Cardiac muscle cell (in vitro differentiated cells and primary cell): ENCODE measurements at regions not wholly inside any gene's neighbourhood (a gene's known extent, or its start where the extent isn't known, plus 50 kb on each side); places are given as distances from the start of the nearest gene placed in this dataset.

ENCODE experiments used
- DNase-seq, 2 donors: peaks; one replicate each; pipeline versions ENCODE4 v3.0.0 to v3.0.0-alpha.2; 2010 to 2017; ENCODE audit warnings: low read depth in 1 of 2, low spot score in 1 of 2
- H3K27ac ChIP-seq: fragments of 200-600 bp; sonication (generic); 2 replicates; pipeline ENCODE4 v1.5.1; 2016
- H3K27me3 ChIP-seq: fragments of 200-600 bp; sonication (generic); 2 replicates; pipeline ENCODE4 v1.6.0; 2016; ENCODE audit warnings: control low read depth
- H3K36me3 ChIP-seq: fragments of 200-600 bp; sonication (generic); 2 replicates; pipeline ENCODE4 v1.5.1; 2016; ENCODE audit warnings: control low read depth
- H3K4me1 ChIP-seq: fragments of 200-600 bp; sonication (generic); 2 replicates; pipeline ENCODE4 v1.8.1; 2017; ENCODE audit warnings: low read depth, mild to moderate bottlenecking, mixed run types
- H3K4me3 ChIP-seq: fragments of 200-600 bp; sonication (generic); 2 replicates; pipeline ENCODE4 v1.5.1; 2016; ENCODE audit warnings: mild to moderate bottlenecking
- H3K9me3 ChIP-seq: fragments of 200-600 bp; sonication (generic); 2 replicates; pipeline ENCODE4 v1.5.1; 2017; ENCODE audit warnings: low read depth, mild to moderate bottlenecking, control low read depth
- TF ChIP-seq, protein P1 (sequence below): IDR thresholded peaks from 2 replicates; pipeline ENCODE4 v1.5.1; 2012; ENCODE audit warnings: low read depth, mild to moderate bottlenecking, low read length

DNA sequence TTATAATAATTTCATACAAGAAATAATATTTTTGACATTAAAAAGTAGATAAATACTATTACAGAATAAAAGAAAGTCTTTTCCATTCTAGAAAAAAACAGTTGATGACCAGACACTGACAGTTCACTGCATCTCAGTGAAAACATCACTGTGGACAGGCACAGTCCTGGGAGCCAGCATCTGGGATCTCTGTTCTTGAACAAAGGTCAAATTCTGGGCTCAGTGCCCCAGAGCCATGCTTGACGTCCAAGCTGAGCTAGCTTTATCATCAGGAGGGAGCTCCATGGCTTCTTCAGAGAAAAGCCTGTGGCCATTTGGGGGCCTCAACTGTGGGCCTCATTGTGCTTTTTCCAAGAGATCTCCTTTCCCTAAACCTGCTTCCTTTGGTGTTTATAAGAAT is 86.1 kb upstream of the SRD5A2 start:
- Histone ChIP-seq H3K27me3 (no peaks in the 10 kb centered on the region), H3K4me1 (no peaks in the 10 kb centered on the region), H3K9me3 (no peaks in the 10 kb centered on the region), H3K4me3 (no peak overlapping the region), H3K36me3 (no peaks in the 10 kb centered on the region), H3K27ac (no peak overlapping the region)
- no peak for DNase-seq
- TF ChIP-seq, protein P1, sequence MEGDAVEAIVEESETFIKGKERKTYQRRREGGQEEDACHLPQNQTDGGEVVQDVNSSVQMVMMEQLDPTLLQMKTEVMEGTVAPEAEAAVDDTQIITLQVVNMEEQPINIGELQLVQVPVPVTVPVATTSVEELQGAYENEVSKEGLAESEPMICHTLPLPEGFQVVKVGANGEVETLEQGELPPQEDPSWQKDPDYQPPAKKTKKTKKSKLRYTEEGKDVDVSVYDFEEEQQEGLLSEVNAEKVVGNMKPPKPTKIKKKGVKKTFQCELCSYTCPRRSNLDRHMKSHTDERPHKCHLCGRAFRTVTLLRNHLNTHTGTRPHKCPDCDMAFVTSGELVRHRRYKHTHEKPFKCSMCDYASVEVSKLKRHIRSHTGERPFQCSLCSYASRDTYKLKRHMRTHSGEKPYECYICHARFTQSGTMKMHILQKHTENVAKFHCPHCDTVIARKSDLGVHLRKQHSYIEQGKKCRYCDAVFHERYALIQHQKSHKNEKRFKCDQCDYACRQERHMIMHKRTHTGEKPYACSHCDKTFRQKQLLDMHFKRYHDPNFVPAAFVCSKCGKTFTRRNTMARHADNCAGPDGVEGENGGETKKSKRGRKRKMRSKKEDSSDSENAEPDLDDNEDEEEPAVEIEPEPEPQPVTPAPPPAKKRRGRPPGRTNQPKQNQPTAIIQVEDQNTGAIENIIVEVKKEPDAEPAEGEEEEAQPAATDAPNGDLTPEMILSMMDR: no peak

DNA sequence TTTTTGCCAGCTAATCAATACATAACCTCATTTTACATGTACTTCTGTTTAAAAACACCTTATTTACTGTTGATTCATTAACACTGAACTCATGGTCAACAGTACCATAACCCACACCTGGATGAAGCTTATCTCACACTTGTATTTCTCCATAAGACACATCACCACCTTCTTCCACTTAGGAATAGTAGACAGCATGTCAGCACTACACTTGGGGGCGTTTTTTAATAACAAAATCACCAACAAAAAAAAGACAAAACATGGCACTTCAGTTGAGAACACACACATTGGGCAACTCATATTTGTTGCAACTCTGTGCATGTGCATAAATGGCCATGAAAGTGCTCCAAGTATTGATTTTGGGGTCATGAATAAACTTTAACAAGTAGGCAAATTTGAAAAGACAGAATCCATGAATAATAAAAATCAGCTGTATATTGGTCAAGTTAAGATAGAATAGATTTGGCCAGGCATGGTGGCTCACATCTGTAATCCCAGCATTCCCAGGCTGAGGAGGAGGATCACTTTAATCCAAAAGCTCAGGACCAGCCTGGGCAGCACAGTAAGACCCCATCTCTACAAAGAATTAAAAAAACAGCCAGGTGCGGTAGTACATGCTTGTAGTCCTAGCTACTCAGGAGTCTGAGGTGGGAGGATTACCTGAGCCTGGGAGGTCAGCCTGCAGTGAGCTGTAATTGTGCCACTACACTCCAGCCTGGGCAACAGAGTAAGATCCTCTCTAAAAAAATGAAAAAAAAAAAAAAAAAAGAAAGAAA is 84.4 kb upstream of the SRD5A2 start:
- Histone ChIP-seq H3K27me3 (no peaks in the 10 kb centered on the region), H3K4me1 (no peaks in the 10 kb centered on the region), H3K4me3 (no peak overlapping the region), H3K36me3 (no peaks in the 10 kb centered on the region), H3K9me3 (no peaks in the 10 kb centered on the region), H3K27ac (no peak overlapping the region)
- no peak for DNase-seq
- TF ChIP-seq, protein P1: no peak

DNA sequence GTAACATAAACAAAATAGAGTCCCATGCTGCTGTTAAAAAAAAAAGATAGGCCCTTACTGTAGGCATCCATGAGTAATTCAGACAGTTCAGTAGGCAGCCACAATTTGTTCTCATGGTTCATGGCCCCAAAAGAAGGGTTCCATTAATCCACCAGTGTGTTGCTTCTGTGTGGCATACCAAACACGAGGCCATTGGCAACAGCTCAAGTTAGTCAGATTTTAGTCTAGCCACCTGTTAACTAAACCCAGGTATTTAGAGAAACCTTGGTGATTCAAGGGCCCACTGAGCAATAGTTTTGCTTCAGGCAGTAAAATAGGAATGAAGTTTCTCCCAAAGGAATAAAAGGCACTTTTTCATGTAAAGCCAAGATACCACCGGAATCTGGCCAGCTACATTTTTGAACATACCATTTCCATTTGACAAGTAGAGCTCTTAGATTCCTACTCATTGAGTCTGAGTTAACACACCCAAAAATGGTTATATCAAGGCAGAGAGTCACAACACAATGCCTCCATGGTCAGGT is 80.1 kb upstream of the SRD5A2 start:
- Histone ChIP-seq H3K4me1 (no peaks in the 10 kb centered on the region), H3K27ac (no peak overlapping the region), H3K9me3 (no peaks in the 10 kb centered on the region), H3K4me3 (no peak overlapping the region), H3K27me3 (no peaks in the 10 kb centered on the region), H3K36me3 (no peaks in the 10 kb centered on the region)
- no peak for DNase-seq
- TF ChIP-seq, protein P1: no peak

DNA sequence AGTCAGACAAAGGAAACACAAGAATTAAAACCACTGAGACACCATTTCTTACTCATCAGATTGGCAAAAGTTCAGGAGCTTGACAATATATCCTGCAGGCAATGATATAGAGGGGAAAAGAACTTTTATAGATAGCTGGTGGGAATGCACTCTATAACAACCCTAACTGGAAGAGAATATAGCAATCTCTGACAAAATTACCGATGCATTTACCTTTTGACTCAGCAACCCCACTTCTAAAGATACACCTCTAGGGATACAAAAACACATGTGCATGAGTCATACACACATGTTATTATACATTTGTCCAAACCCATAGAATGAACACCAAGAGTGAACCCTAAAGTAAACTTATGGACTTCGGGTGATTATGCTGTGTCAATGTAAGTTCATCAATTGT is 79.4 kb upstream of the SRD5A2 start:
- Histone ChIP-seq H3K4me1 (no peaks in the 10 kb centered on the region), H3K4me3 (no peak overlapping the region)

DNA sequence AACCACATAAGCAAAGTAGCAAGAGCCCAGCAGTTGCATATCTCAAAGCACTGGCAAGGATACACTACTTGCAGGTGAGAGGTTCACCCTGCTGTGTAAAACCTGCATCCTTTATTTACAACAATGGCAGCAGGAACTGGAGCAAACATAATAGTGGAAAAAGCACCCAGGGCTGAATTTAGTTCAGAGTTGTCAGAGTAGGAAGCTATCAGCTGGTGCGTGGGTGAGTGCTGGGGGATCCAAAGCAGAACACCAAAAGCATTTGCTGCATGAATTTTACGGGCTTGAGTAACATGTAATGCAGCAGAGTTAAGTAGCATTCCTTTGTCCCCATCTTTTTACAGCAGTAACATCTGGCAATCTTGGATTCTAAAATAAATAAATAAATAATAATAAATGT is 73.5 kb upstream of the SRD5A2 start:
- Histone ChIP-seq H3K36me3 (no peaks in the 10 kb centered on the region), H3K4me1 (no peaks in the 10 kb centered on the region), H3K27ac (no peak overlapping the region), H3K27me3 (no peaks in the 10 kb centered on the region), H3K4me3 (no peak overlapping the region), H3K9me3 (no peaks in the 10 kb centered on the region)
- TF ChIP-seq, protein P1: no peak
- peak in 1 of 2 donors; percentile 28 for DNase-seq

More for the DNA sequence above, 79.4 kb upstream of the SRD5A2 start:
- Histone ChIP-seq H3K9me3 (no peaks in the 10 kb centered on the region), H3K36me3 (no peaks in the 10 kb centered on the region), H3K27ac (no peak overlapping the region), H3K27me3 (no peaks in the 10 kb centered on the region)
- TF ChIP-seq, protein P1: no peak
- DNase-seq: no peak
